NCI-H2227 treated with DMSO at 0.1 percent for 48 hours (cell line): ENCODE measurements at regions not wholly inside any gene's neighbourhood (a gene's known extent, or its start where the extent isn't known, plus 50 kb on each side); places are given as distances from the start of the nearest gene placed in this dataset.

Source experiments
- DNase-seq: peaks from one replicate; lab custom pipeline; 2025; lab: John Stamatoyannopoulos, UW

DNA sequence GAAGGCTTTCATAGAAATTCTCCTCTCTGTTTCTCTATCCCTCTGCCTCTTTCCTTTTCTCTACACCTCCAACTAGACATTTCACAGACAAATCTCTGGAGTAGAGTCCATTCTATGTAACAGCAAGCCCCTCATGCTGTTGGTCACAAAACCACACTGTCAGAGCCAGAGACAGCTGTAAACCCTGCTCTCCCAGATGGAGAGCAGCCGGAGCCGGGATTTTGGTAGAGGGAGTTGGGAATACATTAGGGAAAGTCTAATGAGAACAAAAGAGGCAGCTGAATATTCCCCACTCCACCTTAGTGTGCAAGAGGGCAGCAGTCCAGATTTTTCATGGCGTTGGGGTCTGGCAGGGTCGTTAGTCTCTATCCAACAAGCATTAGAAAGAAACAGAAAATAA lies 68.3 kb upstream of the EDN1 start:
- DNase-seq, result no peak

DNA sequence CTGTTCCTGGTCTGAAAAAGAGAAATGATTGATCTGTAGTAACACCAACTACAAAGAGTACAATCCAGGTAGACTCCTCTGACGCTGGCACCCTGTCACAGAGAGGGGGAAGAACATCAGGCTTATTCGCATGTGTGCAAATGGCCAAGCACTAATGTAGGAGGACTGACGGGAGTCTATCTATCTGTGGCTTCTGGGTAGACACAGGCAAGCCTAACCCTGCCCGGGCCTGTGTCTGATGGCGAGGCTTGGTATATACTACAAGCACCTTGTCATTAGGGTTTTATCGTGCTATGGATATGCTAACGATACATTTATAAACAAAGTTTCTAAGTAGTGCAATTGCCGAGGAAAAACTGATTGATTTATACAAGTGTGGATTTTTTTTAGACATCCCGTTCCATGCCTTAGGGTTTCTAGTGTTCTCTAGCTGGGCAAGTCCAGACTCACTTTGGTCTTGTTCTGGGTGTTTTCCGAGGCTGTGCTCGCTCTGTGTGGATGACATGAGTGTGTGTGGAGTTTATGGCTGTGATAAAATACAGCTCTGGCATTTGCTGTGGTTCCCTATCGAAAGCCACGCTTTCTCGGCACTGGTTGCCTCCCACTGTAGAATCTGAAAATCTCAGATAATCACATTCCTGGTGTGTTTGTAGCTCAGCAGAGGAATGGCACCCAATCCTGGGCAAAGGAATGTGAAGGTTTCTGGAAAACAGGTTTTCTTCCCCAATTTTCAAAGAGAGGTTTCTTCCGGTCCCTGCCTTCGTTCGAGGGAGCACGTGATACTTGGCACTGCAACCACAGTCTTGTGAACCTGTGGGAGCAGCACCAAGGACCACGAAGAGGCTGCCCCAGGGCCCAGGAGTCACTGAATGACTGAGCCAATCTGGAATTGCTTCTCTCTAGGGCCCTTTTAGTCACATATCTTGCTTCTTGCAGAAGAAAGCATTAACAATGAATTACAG lies 67.5 kb upstream of the EDN1 start:
- no peak for DNase-seq

DNA sequence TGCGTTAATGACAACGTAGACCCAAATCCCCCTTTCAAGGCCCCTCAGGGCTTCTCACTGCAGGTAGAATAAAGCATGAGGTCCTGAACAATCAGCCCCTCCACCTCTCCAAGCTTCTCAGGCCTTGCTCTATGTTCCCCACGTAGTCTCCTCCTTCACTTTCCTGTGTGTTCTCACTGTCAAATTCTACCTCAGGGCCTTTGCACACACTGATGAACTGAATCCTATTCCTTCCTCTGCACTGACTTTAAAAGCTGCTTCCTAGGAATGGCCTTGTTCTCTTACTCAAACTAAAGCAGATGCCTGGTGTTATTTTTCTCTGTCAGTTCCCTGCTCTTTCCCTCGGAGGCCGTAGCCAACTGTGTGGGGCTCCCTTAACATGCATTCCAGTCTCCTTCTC lies 66.8 kb upstream of the EDN1 start:
- DNase-seq, result no peak

DNA sequence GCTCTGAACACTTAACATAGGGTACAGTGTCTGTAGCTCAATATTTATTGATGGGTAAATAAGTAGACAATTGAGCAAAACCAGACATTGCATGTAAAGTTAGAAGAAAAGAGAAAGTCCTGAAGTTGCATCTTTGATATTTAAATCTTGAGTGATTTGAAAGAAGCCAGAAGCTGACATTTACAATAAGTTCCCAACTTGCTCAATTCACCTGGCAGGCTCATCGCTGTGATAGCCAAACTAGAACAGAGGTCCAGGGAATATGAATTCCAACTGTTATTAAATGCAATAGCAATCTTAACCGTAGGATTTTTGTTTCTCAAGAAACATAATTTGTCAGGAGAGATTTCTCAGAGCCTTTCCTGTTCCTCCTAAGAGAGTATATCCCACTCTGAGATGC lies 65.9 kb upstream of the EDN1 start:
- DNase-seq, result no peak

DNA sequence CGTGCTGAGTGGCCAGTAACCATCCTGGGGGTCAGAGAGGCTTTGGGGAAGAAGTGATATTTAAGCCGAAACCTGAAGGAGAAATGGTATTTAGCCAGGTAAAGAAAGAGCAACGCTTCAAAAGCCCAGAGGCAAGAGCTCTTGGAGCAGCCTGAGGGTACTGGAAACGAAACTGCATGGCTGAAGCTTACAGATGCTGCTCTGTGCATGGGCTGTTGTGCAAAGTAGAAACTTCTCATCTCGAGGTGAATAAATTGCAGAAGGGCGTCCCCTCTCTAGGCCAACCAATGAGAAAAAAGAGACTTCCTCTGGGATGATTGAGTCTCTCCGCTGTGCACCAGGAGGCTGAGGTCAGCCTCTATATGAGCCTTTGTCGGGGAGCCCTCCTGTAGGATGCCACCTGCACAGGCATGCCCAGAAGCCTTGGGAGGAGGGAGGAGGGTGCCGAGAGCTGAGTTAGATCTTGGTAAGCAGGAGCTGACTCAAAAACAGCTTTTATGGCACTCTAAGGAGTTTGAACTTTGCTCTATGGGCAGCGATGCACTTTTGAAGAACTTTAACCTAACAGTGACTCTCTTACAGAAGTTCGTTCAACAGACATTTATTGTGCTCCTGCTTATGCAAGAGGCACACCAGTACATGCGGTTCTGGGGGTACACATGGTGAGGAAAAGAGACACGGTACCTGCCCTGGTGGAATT lies 61.6 kb upstream of the EDN1 start:
- DNase-seq, result no peak

DNA sequence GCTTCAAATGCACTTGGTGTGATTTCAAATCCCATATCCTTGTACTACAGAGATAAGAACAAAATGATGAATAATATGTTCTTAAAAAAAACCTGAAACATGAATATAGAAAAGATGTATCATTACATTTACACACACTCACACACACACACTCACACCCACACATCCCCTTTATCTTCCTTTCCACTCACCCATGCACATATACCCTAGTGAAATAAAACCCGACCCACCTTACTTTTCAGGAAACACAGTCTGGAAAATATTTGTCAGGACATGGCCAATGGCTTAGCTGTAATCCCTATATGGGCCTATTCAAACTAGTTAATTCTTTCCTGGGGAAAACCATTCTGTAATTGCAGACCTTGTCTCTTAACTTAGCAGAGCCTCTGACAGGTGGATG lies 60.8 kb upstream of the EDN1 start:
- DNase-seq, result no peak

DNA sequence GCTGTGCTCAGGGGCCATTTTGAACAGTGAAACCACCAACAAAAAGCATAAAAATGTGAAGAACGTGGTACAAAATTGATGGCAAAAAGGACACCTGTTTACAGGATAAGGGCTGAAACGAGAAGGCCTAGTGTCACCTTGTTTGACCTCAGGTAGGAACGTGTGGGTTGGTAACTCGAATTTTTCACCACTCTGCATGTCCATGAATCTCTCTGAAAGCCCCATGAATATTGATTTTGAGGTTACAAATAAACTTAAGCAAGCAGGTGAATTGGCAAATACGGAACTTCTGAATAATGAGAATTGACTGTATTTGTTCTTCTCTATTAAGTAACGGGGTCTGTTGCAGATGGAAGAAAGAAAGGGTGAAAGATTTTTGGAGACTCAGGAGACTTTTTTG lies 59.6 kb upstream of the EDN1 start:
- no peak for DNase-seq

DNA sequence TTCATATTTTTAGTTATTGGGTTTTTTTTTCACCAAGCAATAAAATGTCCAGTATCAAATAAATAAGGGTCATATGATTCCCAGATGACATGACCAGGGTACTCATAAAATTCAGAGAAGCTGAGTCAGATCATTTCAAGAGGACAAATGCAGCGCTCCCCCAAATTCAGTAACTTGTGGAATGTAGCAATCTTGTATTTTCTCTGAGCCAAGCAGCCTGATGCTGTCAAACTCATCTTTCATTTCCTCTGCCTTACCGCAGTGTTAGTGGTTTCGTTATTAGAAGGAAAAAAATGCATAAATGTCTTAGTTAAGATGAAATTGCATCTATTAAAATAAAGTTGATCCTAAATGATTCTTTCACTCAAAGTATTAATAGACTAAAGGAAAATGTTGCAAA lies 57.8 kb upstream of the EDN1 start:
- DNase-seq, result no peak

DNA sequence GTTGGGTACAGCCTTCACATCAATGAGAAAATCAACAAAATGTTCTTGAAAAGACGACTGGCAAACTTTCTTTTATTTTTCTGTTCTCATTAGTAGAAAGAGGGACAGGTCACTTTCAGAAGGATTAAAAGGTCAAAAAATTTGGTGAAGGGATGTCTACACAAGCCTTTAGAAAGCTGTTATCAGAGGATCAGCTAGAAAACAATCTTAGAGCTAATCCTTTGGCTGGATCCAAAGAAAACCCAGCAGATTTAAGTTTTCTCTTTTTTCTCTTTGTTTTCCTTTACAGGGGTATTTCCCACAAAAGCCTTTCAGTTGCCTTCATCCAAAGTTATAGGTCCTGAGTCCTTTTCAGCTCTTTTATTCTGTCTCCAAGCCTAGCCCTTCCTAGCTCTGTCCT lies 57.3 kb upstream of the EDN1 start:
- no peak for DNase-seq

DNA sequence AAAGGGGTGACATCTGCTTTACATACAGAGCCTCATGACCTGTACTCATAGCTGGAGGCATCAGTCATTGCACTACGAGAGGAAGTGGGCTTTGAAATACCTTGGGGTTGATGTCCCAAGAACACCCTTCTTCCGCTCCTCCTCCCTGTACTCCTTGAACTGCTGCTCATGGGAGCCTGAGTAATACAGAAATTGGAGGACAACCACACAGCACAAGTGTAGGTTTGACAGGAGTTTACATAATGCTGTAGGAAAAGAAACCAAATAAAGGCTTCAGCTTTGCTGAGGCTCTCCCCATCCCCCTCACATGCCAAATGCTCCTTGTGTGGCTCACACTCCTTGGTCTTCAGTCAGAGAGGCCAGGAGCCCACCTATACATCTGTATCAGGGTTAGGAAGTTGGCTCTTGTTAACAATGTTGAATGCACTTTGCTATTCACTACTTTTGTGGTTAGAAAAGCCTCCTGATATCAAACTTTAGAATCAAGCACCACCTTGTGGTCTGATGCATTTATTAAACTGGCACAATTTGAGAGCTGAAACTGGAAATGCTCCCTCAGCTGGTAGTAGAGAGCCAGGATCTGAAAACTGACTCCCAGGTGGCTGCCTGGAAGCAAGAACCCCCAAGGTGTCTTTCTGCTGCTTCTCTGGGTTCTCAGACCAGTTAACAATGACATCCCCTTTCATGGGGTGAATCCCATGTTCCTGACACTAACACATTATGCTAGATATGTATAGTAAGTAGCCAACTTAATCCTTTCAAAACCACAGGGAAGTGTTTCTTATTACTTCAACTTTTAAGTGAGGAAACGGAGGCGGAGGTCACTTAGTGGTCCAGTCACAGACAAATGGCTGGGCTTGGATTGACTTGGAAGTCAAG lies 56.2 kb upstream of the EDN1 start:
- DNase-seq, result peak; percentile 66

DNA sequence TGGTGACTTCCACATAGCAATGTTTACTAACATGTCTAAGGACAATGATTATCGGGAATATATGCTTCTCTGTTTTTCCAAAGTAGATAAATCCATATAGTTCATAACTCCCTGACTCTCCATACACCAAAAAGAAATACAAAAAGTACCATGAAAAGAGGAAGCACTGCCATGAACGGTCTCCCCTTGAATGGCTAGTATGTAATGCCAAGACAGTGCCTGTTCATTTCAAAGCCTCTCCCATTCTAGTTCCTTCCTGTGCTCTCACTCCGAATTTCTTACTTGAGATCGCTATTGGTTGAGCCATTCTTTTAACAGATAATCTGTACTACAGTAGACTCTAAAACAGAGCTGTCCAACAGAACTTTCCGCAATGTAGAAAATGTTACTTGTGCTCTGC lies 54.8 kb upstream of the EDN1 start:
- no peak for DNase-seq

DNA sequence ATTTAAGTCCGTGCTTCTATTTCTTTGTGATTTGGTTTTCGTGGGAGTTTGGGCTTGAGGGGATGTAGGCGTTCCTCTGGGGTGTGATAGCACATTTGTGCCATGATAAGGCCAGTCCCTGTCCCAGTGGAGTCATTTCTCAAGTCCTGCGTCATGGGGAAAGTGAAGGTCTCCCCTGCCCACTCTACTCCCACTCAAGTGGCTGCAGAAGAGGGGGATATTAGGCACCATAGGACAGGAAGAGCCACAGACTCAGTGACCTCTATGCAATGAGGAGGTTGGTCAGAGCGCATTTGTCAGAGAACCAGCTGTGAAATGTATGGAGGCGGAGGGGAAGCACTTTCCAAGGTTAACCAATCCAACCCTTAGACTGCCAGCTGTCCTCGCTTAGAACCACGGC lies 51.9 kb upstream of the EDN1 start:
- DNase-seq, result no peak
